GM21367 (cell line): ENCODE measurements at regions not wholly inside any gene's neighbourhood (a gene's known extent, or its start where the extent isn't known, plus 50 kb on each side); places are given as distances from the start of the nearest gene placed in this dataset.

ENCODE experiments used
- ATAC-seq: cut with Tn5 transposase; IDR thresholded peaks from one replicate; pipeline ENCODE4 v1.9.1; 2021; ENCODE audit not compliant: unreplicated experiment

DNA sequence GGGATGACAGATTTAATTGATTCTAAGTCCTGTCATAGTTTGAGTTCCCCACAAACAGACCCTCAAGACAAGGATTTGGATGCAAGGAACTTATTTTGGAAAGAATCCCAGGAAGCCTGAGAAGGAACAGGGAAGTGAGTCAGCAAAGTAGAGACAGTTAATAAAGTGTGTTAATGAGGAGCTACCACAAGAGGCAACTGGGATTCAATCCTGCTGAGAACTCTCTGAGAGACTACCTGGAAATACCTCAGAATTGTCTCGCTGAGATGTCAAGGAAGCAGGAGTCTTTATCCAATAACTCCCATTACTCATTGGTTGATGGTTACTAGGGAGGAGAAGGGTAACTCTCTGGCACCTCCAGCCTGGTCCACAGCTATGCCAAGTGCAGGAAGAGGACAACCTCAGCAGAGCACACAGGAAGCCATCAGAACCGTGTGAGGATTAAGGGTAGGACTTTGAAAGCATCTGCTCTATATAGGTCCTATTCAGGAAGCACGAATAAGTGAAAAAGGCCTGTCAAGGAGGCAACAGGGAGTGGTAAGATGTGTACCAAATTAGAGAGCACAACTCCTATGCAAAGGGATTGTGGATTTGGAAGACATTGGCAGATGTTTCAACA lies 311.1 kb upstream of the KCNH8 start:
- ATAC-seq = no peak

DNA sequence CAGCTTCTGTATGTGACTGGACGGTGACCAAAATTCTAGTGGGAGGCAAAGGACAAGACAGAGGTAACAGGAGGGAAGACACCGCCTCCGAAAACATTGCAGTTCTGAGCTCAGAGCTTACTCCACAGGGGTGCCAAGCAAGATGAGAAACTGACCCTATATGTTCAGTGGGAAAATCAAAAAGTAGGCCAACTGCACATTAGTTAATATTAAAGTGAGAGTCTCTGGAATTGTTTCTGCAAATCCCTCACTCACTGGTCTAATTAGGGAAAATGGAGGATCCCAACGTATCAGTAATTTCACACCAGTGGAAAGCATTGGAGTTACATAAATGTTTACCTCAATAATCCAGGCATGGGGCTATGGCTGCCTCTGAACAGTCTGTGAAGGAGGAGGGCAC lies 313.3 kb upstream of the KCNH8 start:
- no peak for ATAC-seq

GRCh38 chr3:18830087-18830486 lies 318.2 kb upstream of the KCNH8 start:
- no peak for ATAC-seq

DNA sequence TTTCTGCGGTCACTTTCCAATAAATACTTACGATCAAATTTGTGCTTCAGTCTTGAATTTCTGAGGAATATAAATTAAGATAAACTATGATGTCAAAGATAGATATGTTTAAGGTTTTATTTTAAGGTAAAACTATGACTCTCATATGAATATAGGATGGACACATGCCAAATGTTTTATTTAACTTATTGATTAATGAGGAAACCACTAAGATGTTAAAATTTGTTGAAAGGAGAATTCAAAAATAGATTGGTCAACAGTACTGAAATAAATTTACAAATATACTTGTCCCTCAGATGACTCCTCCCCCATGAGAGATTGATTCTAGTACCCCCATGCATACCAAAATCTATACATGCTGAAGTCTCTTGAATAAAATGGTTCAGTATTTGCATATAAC lies 319.7 kb upstream of the KCNH8 start:
- ATAC-seq = no peak

DNA sequence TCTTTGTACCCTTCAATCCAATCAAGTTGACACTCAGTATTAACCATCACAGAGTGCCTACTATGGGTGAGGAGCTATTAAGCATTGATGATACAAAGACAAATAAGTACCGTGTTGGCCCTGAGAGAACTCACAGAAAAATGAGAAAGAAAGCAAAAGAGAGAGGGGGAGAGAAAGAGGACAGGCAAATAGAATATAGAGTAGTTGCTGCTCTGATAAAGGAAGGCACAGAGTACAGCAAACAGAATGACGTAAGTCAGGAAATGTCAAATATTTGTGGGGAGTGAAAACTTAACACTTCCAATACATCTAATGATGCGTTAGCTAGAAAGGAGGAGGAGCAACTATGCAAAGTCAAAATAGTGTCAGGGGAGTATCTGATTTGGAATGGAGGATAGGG lies 320.6 kb upstream of the KCNH8 start:
- no peak for ATAC-seq

GRCh38 chr3:18825665-18826064 lies 322.6 kb upstream of the KCNH8 start:
- ATAC-seq = no peak

DNA sequence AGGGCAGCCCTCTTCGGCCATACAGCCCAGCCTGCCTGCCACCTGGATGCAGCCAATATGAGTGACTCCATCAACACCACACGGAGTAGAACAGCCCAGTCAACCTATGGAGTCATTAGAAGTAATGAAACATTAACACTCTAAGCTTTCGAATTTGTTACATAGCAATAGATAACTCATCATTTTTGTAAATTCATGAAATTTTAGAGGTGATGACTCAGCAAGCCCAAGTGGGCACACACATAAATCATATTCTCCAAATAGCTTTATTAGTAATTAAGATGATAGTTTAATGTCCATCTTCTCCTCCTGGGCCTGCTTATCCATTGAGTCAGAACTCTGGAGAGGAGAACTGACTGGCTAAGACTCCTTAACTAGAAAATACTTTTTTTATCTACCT lies 335.0 kb upstream of the KCNH8 start:
- ATAC-seq = no peak

- ATAC-seq = no peak
Observed at GRCh38 chr3:18812316-18812715, 336.0 kb upstream of the KCNH8 start.

DNA sequence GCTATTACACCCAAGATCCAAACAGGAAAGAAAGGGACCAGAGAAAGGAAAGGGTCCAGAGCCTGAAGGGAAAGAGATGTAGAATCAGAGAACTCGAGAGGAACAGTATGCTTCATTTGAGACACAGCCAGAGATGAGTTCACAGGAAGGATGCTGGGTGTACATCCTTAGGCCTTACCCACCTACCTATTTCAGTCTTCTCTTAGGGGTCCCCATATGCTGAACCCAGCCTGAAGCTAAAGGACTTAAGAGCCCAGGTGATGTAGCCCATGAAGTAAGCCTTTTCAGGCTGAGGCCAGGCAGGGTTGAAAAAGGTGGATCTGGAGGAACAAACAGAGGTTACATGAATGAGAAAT lies 338.0 kb upstream of the KCNH8 start:
- ATAC-seq = no peak

- no peak for ATAC-seq
Observed at GRCh38 chr3:18809640-18810305, 338.5 kb upstream of the KCNH8 start.

GRCh38 chr3:18808429-18808828 lies 339.9 kb upstream of the KCNH8 start:
- no peak for ATAC-seq

GRCh38 chr3:18807593-18807992 lies 340.7 kb upstream of the KCNH8 start:
- no peak for ATAC-seq

GRCh38 chr3:18806633-18807032 lies 341.7 kb upstream of the KCNH8 start:
- ATAC-seq = no peak

DNA sequence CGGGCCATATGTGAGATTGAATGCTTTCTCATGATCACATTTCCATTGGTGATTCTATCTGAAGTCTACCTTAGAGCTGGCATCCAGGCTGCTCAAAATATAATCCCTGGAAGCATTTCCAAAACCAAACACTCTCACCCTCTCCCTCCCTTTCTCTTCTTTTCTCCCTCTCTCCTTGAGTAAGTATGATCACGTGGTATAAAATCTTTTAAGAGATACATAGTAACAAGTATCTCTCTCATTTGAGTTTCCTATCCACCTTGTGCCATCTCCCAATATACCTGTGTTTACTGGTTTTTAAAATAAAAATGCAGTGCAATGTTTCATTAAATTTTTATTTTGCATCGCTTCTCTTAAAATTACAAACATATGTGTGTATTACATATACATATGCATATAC lies 350.9 kb upstream of the KCNH8 start:
- ATAC-seq = no peak

DNA sequence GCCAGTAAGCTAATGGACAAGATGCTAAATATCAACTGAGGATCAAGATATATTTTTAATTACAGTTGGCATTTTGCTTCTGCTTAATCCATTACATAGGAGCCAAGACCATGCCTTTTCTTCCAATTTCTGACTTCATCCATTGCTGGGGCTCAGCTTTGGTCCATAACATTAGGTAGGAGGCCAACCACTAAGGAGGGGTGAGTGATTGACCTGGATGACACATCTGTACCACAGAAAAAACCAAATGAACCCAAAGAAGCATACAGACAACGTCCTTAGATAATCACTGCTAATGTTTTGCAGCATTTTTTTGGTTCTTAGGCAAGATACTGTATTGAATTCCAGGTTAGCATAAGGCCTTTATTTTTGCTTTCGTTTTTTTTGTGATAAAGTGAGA lies 353.2 kb upstream of the KCNH8 start:
- ATAC-seq = no peak

DNA sequence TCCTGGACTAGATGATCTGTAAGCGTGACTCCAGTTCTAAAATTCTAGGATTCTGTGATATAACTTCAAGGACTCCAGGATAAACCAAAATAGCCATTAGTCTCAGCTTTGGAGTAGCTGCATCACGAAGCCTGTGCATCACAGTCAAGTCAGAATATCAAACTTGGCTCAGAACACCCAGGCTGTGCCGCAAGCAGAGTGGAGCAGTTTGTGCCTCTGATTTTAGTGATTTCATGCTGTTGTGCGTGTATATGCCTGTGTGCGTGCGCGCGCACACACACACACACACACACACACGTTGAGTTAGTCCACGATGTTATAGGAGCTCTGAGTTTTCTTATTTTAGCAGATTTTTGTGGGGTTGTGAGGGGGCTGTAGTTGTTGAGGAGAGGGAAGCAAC lies 356.6 kb upstream of the KCNH8 start:
- ATAC-seq = no peak

DNA sequence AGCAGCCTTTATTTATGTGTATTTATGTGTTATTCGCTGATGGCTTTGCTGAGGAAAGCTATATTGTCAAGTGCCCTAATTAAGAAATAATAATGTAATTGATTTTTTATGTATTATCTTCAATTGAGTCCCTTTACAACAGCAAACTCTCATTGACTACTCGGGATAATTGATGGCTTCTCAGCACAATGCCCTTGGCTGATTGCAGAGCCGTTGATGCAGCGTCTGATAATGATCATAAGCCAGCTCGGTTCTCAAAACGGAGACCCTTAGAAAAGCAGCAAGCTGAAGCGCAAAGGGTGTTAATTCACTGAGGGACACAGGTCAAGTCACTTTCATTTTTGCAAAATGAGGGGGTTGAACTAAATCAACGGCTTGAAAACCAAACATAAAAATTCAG lies 357.1 kb upstream of the KCNH8 start:
- no peak for ATAC-seq

DNA sequence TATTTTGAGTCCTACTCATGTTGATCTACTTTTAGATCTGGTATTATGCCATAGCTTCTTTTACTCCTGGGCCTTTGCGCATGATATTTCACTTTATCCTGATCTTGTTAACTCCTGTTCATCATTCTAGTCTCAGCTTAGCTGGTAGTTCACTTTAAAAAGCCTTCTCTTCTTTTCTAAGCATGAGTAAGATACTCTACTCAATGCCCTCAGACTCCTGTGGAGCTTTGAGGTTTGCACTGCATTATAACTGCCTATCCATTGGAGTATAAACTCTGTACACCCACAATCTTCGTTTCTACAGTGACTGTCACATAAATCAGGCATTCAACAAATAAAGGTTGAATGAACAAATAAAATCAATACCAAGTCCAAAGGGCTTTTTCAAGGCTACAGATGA lies 357.9 kb upstream of the KCNH8 start:
- no peak for ATAC-seq

GRCh38 chr3:18789734-18790133 lies 358.6 kb upstream of the KCNH8 start:
- ATAC-seq = no peak

DNA sequence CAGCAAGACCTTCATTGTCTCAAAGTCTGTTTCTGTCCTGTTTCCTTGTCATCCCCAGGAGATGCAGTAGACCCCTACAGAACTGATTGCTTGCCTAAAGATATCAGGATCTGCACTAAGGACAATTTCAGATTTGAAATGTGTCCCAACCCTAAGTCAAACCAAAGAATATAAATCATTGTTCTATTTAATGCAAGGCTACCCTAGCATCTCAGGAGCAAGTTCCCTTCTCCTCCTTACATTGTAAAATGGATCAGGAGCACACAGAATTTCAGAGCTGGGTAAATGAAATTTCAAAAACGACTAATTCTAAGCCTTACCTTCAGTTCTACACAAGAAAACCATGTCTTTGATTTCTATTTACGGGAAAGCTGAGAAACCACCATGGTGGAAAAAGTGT lies 360.9 kb upstream of the KCNH8 start:
- no peak for ATAC-seq

DNA sequence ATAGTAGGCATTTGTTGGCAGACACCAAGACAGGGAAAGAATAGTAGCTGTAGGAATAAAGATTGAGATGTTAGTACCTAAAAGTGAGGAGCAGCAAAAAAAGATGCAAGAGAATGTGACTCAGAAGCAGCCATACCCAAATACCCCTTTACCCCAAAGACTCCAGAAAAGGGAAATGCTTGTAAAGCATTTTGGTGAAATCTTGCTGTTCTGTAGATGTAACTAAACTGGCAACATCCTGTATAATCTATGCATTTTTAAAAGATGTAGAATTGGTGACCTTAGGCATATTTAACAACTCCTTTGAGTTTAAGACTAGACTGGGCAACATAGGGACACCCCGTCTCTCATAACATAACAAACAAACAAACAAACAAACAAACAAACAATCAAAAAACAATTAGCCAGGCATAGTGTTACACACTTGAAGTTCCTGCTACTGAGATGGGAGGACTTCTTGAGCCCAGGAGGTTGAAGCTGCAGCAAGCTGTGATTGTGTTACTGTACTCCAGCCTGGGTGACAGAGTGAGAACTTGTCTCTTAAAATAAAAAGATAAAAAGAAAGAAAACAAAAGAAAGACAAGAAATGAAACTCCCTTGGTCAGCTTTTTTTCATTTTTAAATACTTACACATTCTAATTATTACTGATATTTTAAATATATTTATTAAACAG lies 361.5 kb upstream of the KCNH8 start:
- no peak for ATAC-seq

- ATAC-seq = no peak
Observed at GRCh38 chr3:18782191-18782590, 357.1 kb upstream of the SATB1 start.

GRCh38 chr3:18780959-18781358 lies 355.8 kb upstream of the SATB1 start:
- ATAC-seq = no peak
